ENCODE measurements at regions not wholly inside any gene's neighbourhood (a gene's known extent, or its start where the extent isn't known, plus 50 kb on each side); places are given as distances from the start of the nearest gene placed in this dataset.

DNA sequence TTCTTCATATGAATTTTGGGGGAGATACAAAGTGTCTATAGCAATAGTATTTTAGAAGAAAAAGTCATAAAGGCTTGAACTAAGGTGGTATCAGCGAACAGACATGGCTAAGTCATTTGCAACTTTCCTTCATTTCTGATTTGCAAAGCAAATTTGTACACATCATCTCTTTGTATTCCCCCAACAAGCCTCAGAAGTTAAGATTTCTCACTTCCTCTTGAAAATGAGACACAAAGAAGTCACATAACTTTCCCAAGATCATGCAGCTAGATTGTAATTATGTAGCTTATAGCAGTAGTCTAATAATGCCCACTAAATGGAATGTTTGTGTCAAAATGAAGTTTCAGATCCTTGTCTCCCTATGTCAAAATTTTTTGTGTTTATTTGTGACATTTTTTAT lies 709.8 kb upstream of the HS3ST1 start:
- no peaks in the 10 kb centered on the region for H3K36me3 ChIP-seq (ENCODE audit: insufficient read depth, low read length)
- no peaks in the 10 kb centered on the region for H3K79me2 ChIP-seq (replicated peaks; ENCODE audit: insufficient read depth, low read length)
- H3K4me3 ChIP-seq (ENCODE audit: low read length), result no peak overlapping the region
- H3K27me3 ChIP-seq (ENCODE audit: insufficient read depth, low read depth, low read length), result no peaks in the 10 kb centered on the region
- no peak overlapping the region for H3K4me2 ChIP-seq (ENCODE audit: low read length)
- H3K9ac ChIP-seq (ENCODE audit: low read length), result no peak overlapping the region
- no peaks in the 10 kb centered on the region for H3K9me2 ChIP-seq (ENCODE audit: insufficient read depth, low read length)
- H3F3A ChIP-seq (ENCODE audit: insufficient read depth, low read length, poor library complexity, severe bottlenecking), result no peaks in the 10 kb centered on the region
- H2AFZ ChIP-seq (ENCODE audit: low read depth, low read length), result no peak overlapping the region
- TF ChIP-seq, protein P1, sequence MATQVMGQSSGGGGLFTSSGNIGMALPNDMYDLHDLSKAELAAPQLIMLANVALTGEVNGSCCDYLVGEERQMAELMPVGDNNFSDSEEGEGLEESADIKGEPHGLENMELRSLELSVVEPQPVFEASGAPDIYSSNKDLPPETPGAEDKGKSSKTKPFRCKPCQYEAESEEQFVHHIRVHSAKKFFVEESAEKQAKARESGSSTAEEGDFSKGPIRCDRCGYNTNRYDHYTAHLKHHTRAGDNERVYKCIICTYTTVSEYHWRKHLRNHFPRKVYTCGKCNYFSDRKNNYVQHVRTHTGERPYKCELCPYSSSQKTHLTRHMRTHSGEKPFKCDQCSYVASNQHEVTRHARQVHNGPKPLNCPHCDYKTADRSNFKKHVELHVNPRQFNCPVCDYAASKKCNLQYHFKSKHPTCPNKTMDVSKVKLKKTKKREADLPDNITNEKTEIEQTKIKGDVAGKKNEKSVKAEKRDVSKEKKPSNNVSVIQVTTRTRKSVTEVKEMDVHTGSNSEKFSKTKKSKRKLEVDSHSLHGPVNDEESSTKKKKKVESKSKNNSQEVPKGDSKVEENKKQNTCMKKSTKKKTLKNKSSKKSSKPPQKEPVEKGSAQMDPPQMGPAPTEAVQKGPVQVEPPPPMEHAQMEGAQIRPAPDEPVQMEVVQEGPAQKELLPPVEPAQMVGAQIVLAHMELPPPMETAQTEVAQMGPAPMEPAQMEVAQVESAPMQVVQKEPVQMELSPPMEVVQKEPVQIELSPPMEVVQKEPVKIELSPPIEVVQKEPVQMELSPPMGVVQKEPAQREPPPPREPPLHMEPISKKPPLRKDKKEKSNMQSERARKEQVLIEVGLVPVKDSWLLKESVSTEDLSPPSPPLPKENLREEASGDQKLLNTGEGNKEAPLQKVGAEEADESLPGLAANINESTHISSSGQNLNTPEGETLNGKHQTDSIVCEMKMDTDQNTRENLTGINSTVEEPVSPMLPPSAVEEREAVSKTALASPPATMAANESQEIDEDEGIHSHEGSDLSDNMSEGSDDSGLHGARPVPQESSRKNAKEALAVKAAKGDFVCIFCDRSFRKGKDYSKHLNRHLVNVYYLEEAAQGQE (IDR thresholded peaks at IDR 0.05; ENCODE audit: borderline replicate concordance), result no peak
- no peak for TF ChIP-seq POLR2AphosphoS5 (IDR thresholded peaks at IDR 0.05)
- no peak for TF ChIP-seq SMC3 (conservative IDR thresholded peaks at IDR 0.05; ENCODE audit: poor library complexity)
- TF ChIP-seq RAD21 (conservative IDR thresholded peaks at IDR 0.05), result no peak
- TF ChIP-seq EP300 (conservative IDR thresholded peaks at IDR 0.05; ENCODE audit: poor library complexity, severe bottlenecking), result no peak
- TF ChIP-seq TAF1 (IDR thresholded peaks at IDR 0.05; ENCODE audit: low read depth), result no peak
- TF ChIP-seq MXI1 (conservative IDR thresholded peaks at IDR 0.05; ENCODE audit: poor library complexity, severe bottlenecking), result no peak
- TF ChIP-seq CTCF (IDR thresholded peaks at IDR 0.05; ENCODE audit: poor library complexity, severe bottlenecking), result no peak
- no peaks in the 10 kb centered on the region for H4K20me1 ChIP-seq (ENCODE audit: insufficient read depth)
- H3K9me3 ChIP-seq (ENCODE audit: low read length), result no peaks in the 10 kb centered on the region
- H3K27ac ChIP-seq (ENCODE audit: low read length), result no peak overlapping the region

GRCh38 chr4:12137575-12137974 lies 708.9 kb upstream of the HS3ST1 start:
- no peaks in the 10 kb centered on the region for H4K20me1 ChIP-seq (ENCODE audit: insufficient read depth)
- H3K27me3 ChIP-seq (ENCODE audit: insufficient read depth, low read depth, low read length), result no peaks in the 10 kb centered on the region
- no peak overlapping the region for H3K4me2 ChIP-seq (ENCODE audit: low read length)
- no peak overlapping the region for H2AFZ ChIP-seq (ENCODE audit: low read depth, low read length)
- no peaks in the 10 kb centered on the region for H3F3A ChIP-seq (ENCODE audit: insufficient read depth, low read length, poor library complexity, severe bottlenecking)
- no peaks in the 10 kb centered on the region for H3K9me2 ChIP-seq (ENCODE audit: insufficient read depth, low read length)
- TF ChIP-seq EZH2 (IDR thresholded peaks at IDR 0.05; ENCODE audit: borderline replicate concordance, insufficient read depth, low read length, poor library complexity, severe bottlenecking) (no peak), RAD21 (conservative IDR thresholded peaks at IDR 0.05) (no peak), CTCF (IDR thresholded peaks at IDR 0.05; ENCODE audit: poor library complexity, severe bottlenecking) (no peak), SMC3 (conservative IDR thresholded peaks at IDR 0.05; ENCODE audit: poor library complexity) (no peak), TAF1 (IDR thresholded peaks at IDR 0.05; ENCODE audit: low read depth) (no peak), EP300 (conservative IDR thresholded peaks at IDR 0.05; ENCODE audit: poor library complexity, severe bottlenecking) (no peak), MXI1 (conservative IDR thresholded peaks at IDR 0.05; ENCODE audit: poor library complexity, severe bottlenecking) (no peak), POLR2AphosphoS5 (IDR thresholded peaks at IDR 0.05) (no peak)
- TF ChIP-seq, protein P1 (IDR thresholded peaks at IDR 0.05; ENCODE audit: borderline replicate concordance), result no peak
- no peaks in the 10 kb centered on the region for H3K9me3 ChIP-seq (ENCODE audit: low read length)
- H3K4me3 ChIP-seq (ENCODE audit: low read length), result no peak overlapping the region
- no peak overlapping the region for H3K9ac ChIP-seq (ENCODE audit: low read length)
- H3K36me3 ChIP-seq (ENCODE audit: insufficient read depth, low read length), result no peaks in the 10 kb centered on the region
- H3K27ac ChIP-seq (ENCODE audit: low read length), result no peak overlapping the region
- no peaks in the 10 kb centered on the region for H3K79me2 ChIP-seq (replicated peaks; ENCODE audit: insufficient read depth, low read length)
